Ishikawa (cell line): ENCODE measurements at regions not wholly inside any gene's neighbourhood (a gene's known extent, or its start where the extent isn't known, plus 50 kb on each side); places are given as distances from the start of the nearest gene placed in this dataset.

Source experiments
- CEBPB ChIP-seq: IDR thresholded peaks from 2 replicates; pipeline ENCODE4 v1.6.1; 2012
- CREB1 ChIP-seq: IDR thresholded peaks from 2 replicates; pipeline ENCODE4 v1.6.1; 2012; ENCODE audit warnings: low read depth
- EP300 ChIP-seq: IDR thresholded peaks from 2 replicates; pipeline ENCODE4 v1.6.1; 2012; ENCODE audit warnings: borderline replicate concordance
- MAX ChIP-seq: IDR thresholded peaks from 2 replicates; pipeline ENCODE4 v1.6.1; 2012
- NFIC ChIP-seq: IDR thresholded peaks from 2 replicates; pipeline ENCODE4 v1.6.1; 2012
- REST ChIP-seq: IDR thresholded peaks from 2 replicates; pipeline ENCODE4 v1.6.1; 2012; ENCODE audit warnings: low read depth, mild to moderate bottlenecking
- TAF1 ChIP-seq: IDR thresholded peaks from 2 replicates; pipeline ENCODE4 v1.6.1; 2012; ENCODE audit warnings: low read depth, mild to moderate bottlenecking
- TEAD4 ChIP-seq: IDR thresholded peaks from 2 replicates; pipeline ENCODE4 v1.6.1; 2012

GRCh38 chr9:28770827-28771226 is 1197.5 kb upstream of the C9orf72 start:
- TF ChIP-seq NFIC (no peak), CEBPB (no peak), TEAD4 (no peak), MAX (no peak), REST (no peak), TAF1 (no peak), CREB1 (no peak), EP300 (no peak)
